HG02970 (cell line): ENCODE measurements at regions not wholly inside any gene's neighbourhood (a gene's known extent, or its start where the extent isn't known, plus 50 kb on each side); places are given as distances from the start of the nearest gene placed in this dataset.
"Not testable (repeated sequence)": the region's sequence is repeated elsewhere in the genome, so short reads cannot be mapped to it uniquely, and the experiment has no call there.

Source experiments
- ATAC-seq: cut with Tn5 transposase; IDR thresholded peaks from one replicate; pipeline ENCODE4 v1.9.1; 2021; ENCODE audit warnings: mild to moderate bottlenecking, moderate library complexity, moderate number of reproducible peaks; ENCODE audit not compliant: unreplicated experiment, low FRiP score

DNA sequence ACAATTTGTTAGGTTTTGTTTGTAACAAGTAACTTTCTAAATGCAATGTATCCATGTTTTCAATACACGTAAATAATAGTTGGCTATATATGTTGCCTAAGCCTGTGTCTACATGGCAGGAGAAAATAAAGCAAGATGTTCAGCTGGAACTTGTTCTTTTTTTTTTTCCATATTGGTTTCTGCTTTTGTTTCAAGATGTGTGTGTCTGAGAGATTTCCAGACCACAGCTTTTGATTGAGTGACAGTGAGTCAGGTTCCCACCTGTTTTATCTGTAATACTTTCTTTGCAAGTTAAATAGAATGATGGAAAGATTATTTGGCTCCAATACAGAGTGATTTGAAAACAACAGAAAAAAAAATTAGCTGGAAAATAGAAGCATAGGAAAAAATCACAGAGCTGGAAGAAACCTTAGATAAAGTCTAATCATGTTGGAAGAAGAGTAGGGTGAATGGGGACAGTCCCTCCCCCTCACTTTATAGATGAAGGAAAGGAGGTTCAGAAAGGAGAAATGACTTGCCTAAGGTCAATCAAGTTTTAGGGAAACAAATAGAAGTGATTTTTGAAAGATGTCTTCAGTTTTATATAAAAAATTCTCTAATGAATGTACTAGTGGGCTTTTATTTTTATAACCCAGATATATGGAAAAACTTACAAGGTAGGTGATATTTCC, 150.9 kb upstream of the STMND1 start:
- ATAC-seq: no peak

DNA sequence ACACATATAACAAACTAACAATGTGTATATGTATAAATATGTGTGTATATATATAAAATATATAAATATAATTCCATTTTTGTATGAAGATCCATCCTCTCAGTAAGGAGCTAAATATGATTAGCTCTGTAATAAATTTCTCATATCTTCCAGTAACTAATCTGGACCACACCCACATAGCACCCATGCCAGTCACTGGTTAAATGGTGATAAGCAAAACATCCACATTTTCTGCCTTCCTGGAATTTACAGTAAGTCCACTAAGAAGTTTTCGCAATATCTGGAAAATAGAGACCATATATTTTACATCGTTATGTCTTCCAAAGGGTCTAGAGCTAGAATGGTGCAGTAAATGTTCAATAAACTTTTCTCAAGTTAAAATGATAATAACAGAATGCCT, 151.5 kb upstream of the STMND1 start:
- ATAC-seq: no peak

DNA sequence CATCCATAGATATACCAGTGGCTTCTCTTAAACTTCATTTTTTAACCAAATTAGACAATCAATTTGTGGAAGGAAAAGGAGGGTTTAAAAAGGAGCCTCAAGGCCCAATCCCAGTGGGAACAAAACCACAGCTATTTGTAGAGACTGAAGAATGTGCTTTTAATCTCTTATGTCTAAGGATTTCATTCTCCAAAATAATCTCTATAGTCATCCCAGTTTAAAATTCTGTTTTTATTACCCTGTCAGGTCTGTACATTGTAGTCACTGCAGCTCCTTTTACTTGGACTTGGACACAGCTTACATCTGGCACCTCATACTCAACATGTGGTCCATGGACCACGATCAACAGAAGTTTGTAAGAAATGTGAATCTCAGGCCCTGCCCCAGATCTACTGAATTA, 152.1 kb upstream of the STMND1 start:
- no peak for ATAC-seq

DNA sequence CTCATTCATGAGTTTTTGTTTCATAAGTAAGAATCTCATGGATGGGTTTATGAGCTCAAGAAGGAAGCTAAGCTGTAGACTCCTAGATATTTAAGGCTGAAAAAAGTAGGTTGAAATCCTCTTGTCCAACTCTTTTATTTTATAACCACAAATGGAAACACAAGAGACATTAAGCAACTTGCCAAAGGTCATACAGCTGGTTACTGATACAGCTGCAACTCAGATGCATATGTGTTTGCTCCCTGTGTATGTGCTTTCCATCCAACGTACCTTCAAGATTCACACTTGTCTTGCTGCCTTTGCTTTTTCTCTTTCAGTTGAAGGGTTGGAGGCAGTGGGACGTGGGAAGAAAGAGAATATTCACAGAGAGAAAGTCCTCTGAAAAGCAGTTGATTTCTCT, 153.5 kb upstream of the STMND1 start:
- no peak for ATAC-seq

DNA sequence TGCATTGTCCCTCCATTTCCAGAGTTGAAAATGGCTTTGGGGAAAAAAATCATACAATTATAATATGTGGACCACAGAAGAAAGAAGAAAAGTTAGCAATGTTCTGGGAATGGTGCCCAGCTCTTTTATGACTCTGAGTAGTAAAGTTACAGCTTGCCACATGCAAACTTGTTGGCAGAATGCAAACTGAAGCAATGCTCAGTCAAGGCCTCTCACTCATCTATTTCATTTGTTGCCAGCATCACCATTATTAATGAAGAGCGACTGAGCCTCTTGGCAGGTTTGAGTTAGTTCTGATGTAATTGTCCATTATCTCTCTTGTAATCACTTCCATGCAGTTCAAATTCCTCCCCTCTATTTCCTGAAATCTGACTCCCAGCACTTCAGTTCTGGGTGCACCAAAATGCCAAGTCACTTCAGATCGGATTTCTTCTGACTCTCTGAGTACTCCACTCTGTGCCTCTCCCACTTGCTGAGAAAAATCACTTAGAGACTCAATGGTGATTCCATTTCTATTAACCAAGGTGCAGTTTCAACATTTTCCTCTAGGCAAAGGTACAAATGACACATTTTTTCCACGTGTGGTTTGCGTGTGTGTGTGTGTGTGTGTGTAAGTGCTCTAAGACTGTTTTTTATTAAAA, 154.4 kb upstream of the STMND1 start:
- no peak for ATAC-seq

DNA sequence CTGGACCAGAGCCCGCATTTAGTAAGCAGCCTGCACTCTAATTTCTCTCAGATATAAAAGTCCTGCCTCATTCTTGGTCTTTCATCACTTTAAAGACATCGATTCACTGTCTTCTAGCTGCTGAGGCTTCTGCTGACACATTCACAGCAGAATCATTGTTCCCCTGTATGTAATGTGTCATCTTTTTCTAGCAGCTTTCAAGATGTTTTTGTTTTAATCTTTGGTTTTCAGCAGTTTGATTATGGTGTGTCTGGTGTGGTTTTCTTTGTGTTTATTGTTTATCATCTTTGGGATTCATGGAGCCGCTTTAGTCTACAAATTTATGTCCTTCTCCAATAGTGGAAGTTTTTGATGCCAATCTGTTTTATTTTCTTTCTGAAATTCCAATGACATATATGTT, 157.3 kb upstream of the STMND1 start:
- no peak for ATAC-seq

DNA sequence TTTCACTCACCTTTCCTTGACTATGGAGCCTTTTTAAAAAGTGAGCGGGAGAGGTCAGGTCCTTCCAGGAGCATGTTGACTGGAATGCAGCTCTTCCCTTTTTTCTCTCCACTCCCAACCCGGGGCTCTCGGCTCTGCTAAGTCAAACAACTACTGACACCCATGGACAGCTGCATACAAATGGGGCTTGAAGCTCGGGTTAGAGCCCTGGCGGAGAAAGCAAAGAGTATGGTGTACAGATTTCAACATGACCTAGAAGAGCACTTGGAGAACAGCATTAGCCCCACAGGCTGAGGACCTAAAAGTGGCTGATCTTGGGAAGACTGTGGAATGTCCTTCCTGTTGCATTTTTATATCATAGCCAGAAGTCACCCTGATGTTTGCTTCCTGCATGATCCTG, 162.0 kb upstream of the STMND1 start:
- no peak for ATAC-seq

DNA sequence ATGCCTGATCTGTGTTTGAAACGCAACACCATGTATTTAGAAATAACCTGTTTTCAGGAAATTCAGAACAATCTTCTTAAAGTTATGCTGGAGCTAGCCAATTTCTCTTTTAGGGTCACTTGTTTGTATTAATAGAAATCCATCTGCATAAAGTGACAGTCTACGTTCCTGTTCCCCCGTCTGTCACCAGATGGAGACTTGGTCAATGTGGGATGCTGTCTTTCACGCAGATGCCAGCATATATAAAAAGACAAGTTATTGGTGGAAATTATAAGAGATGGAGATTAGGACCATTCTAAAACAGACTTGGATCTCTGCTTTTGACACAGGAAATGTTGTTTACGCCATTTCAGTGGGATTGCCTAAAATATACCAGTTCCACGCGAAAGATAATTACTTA, 162.5 kb upstream of the STMND1 start:
- no peak for ATAC-seq

DNA sequence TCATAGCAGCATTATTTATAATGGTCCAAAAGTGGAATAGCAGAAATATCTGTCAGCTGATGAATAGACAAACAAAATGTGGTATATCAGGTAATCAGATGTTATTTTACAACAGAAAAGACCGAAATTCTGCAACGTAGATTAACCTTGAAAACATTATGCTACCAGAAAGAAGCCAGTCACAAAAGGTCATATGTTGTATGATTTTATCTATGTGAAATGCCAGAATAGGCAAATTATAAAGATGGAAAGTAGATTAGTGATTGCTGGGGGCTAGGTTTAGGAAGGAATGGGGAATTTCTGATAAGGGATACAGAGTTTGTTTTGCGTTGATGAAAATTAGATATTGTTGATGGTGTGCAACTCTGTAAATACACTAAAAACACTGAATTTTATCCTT, 165.0 kb upstream of the STMND1 start:
- no peak for ATAC-seq

DNA sequence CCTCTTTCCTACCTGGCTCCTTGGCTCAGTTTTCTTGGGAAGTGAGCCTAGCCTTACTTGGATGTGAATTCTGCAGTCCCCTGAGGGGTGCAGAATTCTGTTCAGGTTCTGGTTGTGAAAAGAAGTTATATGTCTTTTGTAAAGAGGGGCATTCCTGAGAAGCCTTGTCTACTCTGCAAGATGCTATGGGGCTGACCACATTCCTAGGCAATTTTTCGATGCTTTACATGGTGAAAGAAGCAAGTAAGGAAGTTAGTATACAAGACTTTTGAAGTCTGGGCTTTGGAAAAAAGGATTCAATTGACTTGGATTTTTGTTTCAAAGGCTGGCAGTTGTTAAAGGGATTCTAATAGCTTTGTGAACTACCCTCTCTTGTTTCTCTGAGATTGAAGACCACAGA, 167.9 kb upstream of the STMND1 start:
- no peak for ATAC-seq

DNA sequence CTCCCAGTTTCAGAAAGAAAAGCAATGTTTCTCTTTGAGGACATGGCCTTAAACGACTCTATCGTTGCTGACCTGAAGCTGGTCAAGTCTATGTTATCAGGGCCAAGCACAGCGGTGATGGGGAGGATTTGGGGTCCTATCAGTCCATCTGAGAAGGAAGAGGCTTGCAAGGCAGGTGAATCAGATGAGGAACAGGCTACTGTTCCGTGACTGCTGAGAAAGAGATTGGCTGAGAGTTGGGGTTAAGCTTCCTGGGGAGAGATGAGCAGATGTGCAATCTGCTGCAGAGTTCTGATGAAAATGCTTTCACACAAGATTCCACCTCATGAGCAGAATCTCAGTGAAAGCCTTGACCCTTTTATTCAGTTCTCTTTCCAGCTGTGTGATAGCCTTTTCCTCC, 168.3 kb upstream of the STMND1 start:
- no peak for ATAC-seq

DNA sequence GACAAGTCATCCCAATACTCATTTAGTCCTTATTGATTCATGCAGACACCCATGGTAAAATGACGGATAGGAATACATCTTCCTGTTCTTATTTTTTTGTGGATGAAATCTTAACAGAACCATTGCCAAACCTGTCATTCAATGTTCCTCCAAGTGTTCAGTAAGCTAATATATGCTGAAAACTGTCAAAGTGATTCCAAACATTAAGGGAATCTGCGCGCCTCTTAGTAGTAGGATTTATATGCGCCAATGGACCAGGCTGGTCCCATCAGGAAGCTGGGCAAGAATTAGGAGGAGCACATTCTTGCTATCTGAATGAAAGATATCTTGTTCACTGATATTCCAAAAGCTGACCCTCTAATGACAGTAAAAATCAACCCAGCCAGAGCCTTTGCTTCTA, 168.9 kb upstream of the STMND1 start:
- no peak for ATAC-seq

DNA sequence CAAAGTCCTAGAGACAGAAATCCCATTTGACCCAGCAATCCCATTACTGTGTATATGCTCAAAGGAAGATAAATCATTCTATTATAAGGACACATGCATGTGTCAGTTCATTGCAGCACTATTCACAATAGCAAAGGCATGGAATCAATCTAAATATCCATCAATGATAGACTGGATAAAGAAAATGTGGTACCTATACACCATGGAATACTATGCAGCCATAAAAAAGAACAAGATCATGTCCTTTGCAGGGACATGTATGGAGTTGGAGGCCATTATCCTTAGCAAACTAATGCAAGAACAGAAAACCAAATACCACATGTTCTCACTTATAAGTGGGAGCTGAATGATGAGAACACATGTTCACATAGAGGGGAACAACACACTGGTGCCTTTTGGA, 169.8 kb upstream of the ATXN1 start:
- not testable (repeated sequence) for ATAC-seq

DNA sequence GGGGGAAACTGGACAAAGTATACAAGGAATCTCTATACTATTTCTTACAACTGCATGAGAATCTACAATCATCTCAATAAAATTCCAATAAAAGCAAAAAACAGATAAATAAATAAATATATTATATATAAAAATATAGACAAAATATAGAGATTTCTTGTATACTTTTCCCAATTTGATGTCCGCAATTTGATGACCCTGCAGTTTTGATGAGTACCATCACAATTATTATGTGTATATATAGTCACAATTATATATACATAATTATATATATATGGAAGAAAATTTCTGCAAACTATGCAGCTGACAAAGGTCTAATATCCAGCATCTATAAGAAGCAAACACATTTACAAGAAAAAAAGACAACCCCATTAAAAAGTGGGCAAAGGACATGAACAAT, 169.2 kb upstream of the ATXN1 start:
- no peak for ATAC-seq

DNA sequence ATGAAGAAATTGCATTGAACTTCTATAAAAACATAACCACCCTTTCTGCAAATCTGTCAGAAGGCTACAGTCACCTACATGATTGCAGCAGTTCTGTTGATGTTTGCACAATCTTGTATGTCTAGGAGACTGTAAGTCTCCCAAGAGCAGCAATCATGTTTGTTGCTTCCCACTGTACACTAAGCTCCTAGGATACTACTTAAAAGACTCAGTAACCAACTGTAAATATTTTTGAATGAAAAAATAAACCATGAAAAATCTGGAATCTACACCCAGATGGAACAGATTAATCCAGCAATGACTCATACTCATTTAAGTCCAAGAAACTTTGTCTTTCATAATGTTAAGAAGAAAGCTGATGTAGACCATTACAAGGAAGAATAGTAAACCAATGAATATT, 168.5 kb upstream of the ATXN1 start:
- no peak for ATAC-seq

DNA sequence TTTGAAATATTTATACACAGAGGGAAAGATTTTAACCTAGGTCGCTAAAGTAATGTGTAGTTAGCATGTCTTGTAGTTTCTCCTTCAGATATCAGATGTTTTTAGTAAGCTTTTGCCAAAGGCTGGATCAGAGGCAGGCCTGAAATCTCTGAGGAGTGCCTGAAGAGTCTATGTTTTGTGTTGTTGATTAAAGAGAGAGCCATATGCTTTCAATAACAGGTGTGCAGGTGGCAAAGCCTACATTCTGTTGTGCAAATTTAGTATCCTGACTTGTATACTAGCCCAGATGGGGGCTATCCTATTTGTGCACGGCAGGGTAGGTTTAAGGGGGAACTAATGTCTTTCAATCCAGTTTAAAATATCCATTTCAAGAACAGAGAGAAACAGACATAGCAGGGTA, 167.1 kb upstream of the ATXN1 start:
- no peak for ATAC-seq

DNA sequence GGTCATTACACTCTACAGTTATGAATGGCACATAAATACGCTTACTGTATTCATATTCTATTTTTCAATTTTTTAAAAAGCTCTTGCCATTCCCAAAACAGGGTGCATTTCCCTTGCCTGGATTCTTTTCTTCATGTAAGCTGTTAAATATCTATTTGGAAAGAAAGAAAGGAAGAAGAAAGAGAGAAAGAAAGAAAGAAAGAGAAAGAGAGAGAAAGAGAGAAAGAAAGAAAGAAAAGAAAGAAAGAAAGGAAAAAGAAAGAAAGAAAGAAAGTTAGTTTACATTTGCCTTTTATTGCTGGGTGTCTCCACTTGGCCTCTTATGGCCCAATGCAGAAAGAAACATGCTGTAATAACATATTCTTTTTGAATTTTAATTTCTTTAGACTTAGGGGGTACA, 165.9 kb upstream of the ATXN1 start:
- no peak for ATAC-seq

DNA sequence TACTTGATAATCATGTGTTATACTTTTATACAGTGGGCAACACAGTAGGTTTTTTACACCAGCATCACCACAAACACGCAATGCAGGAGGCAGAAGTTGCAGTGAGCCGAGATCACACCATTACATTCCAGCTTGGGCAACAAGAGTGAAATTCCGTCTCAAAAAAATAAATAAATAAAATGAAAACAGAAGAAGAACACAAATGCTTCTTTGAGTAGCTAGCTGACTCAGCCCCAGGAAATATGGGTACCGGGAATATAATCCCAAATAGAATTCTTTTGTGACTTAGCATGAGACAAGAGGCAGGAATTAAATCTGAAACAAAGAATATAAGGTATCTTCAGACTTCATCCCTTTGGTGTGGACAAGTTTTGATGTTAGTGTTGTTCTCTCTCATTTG, 164.2 kb upstream of the ATXN1 start:
- no peak for ATAC-seq

DNA sequence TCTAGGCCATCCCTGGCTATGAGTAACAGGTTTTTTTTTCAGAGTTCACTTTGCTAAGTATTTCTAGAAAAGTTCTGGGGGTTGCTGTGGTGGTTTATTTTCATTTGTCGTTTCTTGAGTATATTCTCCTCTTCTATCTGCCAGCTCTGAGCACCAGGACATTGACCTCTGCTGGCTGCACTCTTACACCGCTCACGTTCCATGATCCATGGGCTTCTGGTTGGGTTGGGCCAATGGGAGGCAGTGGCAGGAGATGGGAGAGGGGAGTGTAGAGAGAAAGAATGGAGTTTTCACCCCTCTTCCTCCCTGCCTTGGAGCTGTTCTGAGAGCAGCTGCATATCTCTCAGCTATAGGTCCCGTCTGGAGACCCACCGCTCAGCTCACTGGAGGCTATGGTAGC, 161.0 kb upstream of the ATXN1 start:
- ATAC-seq: no peak

DNA sequence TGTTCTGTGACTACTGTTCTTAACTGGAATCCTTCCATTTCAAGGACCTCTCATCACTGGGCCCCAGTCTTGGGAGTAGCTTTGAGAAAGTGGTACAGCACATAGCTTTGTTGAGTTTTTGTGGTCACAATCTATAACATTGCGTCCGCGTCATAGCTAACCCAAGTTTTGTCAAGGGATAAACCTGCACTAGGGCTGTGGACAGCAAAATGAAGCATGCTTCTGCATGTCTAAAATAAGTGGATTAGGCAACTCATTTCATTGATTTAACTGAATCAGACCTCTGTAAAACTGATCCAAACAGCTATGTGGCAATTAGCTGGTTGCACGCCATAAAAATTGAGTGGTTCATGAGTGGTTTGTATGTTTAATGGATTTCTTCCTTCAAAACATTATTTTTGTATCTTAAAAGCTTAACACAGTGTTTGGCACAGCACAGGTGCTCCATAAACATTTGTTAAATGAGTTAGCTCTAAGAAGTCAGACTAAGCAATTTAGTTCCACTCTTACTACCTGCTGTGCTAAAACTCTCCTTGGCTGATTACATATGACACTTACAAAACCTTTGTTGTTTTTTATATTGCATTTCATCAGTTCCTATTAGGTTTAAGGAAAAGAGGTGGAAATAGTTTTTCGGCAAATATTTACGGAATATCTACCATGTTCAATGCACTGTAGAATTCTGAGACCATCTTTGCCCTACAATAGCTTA, 160.3 kb upstream of the ATXN1 start:
- no peak for ATAC-seq

DNA sequence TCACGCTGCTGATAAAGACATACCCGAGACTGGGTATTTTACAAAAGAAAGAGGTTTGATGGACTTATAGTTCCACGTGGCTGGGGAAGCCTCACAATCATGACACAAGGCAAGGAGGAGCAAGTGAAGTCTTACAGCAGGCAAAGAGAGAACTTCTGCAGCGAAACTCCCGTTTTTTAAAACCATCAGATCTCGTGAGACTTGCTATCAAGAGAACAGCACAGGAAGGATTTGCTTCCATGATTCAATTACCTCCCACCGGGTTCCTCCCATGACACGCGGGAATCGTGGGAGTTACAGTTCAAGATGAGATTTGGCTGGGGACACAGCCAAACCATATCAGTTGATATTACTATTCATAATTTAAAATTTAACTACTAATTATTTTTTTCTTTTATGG, 157.3 kb upstream of the ATXN1 start:
- ATAC-seq: no peak

DNA sequence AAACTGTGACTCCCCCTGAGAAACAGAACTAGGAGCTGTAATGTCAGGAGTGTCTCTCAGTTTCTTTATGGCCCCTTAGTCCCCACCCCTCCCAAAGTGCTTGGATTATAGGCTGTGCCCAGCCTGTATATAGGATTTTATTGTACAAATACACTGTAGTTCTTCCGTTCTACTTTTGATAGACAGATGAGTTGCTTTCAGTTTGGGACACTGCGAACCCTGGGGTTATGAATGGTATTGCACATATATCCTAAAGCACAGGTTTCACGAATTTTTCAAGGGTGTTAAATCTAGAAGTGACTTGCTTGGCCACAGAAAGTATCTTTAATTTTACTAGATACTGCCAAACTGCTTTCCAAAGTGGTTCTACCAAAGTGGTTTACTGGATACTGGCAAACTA, 152.9 kb upstream of the ATXN1 start:
- no peak for ATAC-seq
